ENCODE measurements at regions not wholly inside any gene's neighbourhood (a gene's known extent, or its start where the extent isn't known, plus 50 kb on each side); places are given as distances from the start of the nearest gene placed in this dataset.

- TF ChIP-seq POLR2A (IDR thresholded peaks at IDR 0.05; ENCODE audit: low read depth, low read length): no peak
- TF ChIP-seq TAF1 (IDR thresholded peaks at IDR 0.05; ENCODE audit: low read depth, low read length): no peak
- TF ChIP-seq POLR2AphosphoS5 (IDR thresholded peaks at IDR 0.05; ENCODE audit: low read depth, low read length): no peak
- no peak for TF ChIP-seq SPI1 (IDR thresholded peaks at IDR 0.05; ENCODE audit: low read depth, low read length)
These were observed 749.4 kb upstream of the SLC10A2 start for GRCh38 chr13:103815619-103816018.

Measured in GM12891 (cell line).